CD4-positive, CD25-positive, alpha-beta regulatory T cell (primary cell): ENCODE measurements at regions not wholly inside any gene's neighbourhood (a gene's known extent, or its start where the extent isn't known, plus 50 kb on each side); places are given as distances from the start of the nearest gene placed in this dataset.
"Not testable (repeated sequence)": the region's sequence is repeated elsewhere in the genome, so short reads cannot be mapped to it uniquely, and the experiment has no call there.

Source experiments
- ATAC-seq, 2 donors: fragments of 150-1000 bp; cut with Tn5 transposase; one replicate each; pipeline ENCODE4 v1.10.0; 2021; ENCODE audit warnings: low read depth in 2 of 2, moderate number of reproducible peaks in 2 of 2, moderate library complexity in 1 of 2
- DNase-seq, 3 donors: peaks; one replicate each; pipeline versions ENCODE4 v3.0.0 to v3.0.0-alpha.2; 2012 to 2022; ENCODE audit warnings: mixed read lengths in 1 of 3
- H3K27ac ChIP-seq: one replicate; pipeline ENCODE4 v1.7.0; 2013; ENCODE audit warnings: mild to moderate bottlenecking, low read length; ENCODE audit not compliant: insufficient read depth, poor library complexity, severe bottlenecking
- H3K27me3 ChIP-seq: one replicate; pipeline ENCODE4 v1.7.0; 2013; ENCODE audit warnings: low read length; ENCODE audit not compliant: control insufficient read depth, insufficient read depth
- H3K36me3 ChIP-seq: one replicate; pipeline ENCODE4 v1.7.0; 2013; ENCODE audit warnings: mild to moderate bottlenecking, low read length, moderate library complexity; ENCODE audit not compliant: control insufficient read depth, insufficient read depth
- H3K4me1 ChIP-seq: 2 replicates; pipeline ENCODE4 v1.7.0; 2013; ENCODE audit warnings: mild to moderate bottlenecking, low read length; ENCODE audit not compliant: insufficient read depth, control insufficient read depth, poor library complexity, severe bottlenecking
- H3K4me3 ChIP-seq: one replicate; pipeline ENCODE4 v1.7.0; 2013; ENCODE audit warnings: low read depth, mild to moderate bottlenecking, low read length, moderate library complexity
- H3K9me3 ChIP-seq, 2 experiments: 1 replicate in 1 of 2; 2 replicates in 1 of 2; pipeline ENCODE4 v1.7.0; 2013; ENCODE audit warnings: low read length in 2 of 2, mild to moderate bottlenecking in 1 of 2, moderate library complexity in 1 of 2; ENCODE audit not compliant: control insufficient read depth in 2 of 2
- H3K27ac Mint-ChIP-seq, 3 donors: one replicate each; pipeline ENCODE4 v1.8.0; 2020 to 2022; ENCODE audit warnings: mild to moderate bottlenecking in 3 of 3, mixed read lengths in 3 of 3, moderate library complexity in 2 of 3
- H3K27me3 Mint-ChIP-seq: one replicate; pipeline ENCODE4 v1.8.0; 2022; ENCODE audit warnings: mild to moderate bottlenecking, mixed read lengths
- H3K36me3 Mint-ChIP-seq: one replicate; pipeline ENCODE4 v1.8.0; 2020; ENCODE audit warnings: mixed read lengths
- H3K4me1 Mint-ChIP-seq, 4 donors: one replicate each; pipeline ENCODE4 v1.8.0; 2020 to 2022; ENCODE audit warnings: mixed read lengths in 4 of 4, mild to moderate bottlenecking in 1 of 4
- H3K4me3 Mint-ChIP-seq, 4 donors: one replicate each; pipeline ENCODE4 v1.8.0; 2020 to 2022; ENCODE audit warnings: mild to moderate bottlenecking in 4 of 4, mixed read lengths in 4 of 4, moderate library complexity in 3 of 4
- H3K9me3 Mint-ChIP-seq, 7 donors: one replicate each; pipeline ENCODE4 v1.8.0; 2020 to 2022; ENCODE audit warnings: mixed read lengths in 7 of 7, mild to moderate bottlenecking in 3 of 7, moderate library complexity in 2 of 7

DNA sequence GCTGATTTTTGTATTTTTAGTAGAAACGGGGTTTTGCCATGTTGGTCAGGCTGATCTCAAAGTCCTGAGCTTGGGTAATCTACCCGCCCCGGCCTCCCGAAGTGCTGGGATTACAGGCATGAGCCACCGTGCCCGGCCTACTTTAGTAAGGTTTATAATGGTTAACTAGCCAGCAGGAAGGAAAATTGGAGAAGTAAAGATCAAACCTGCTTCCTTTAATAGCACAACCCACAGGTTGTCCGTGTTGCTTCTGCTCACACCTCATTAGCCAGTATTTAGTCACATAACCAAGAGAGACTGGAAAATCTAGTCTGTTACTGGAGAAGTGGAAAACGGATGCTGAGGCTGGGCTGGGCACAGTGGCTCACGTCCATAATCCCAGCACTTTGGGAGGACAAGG is 51.9 kb upstream of the TBL1XR1 start:
- DNase-seq (no peak), ATAC-seq (no peak)
- no peak overlapping the region for H3K4me3 Mint-ChIP-seq
- Histone ChIP-seq H3K4me1 (no peaks in the 10 kb centered on the region), H3K4me3 (no peak overlapping the region), H3K27ac (no peak overlapping the region), H3K9me3 (no peaks in the 10 kb centered on the region), H3K27me3 (no peaks in the 10 kb centered on the region), H3K36me3 (no peaks in the 10 kb centered on the region)
- H3K27me3 Mint-ChIP-seq = peaks cover 6% of the 10 kb centered on the region
- H3K27ac Mint-ChIP-seq = no peak overlapping the region
- H3K36me3 Mint-ChIP-seq = no peaks in the 10 kb centered on the region
- peaks cover 0 to 2% (median 0%) of the 10 kb centered on the region in 7 donors for H3K9me3 Mint-ChIP-seq
- H3K4me1 Mint-ChIP-seq = peaks cover 0 to 10% (median 3%) of the 10 kb centered on the region in 4 donors

DNA sequence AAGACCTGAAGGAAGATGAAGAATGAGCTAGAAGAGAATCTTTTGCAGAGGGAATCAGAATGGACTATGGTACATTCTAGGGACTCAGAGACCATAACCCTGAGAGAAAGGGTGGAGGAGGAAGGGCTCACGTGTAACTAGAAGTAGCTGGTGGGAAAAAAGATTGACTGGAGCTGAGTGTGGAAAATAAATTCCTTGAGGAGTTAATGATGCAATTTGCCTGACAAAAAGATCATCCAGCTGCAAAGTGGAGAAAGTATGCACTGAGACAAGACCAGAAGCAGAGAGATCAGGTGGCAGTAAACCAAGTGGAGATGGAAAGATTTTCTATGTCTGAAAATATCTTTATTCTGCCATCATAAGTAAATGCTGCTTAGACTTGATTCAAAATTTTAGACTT is 52.9 kb upstream of the TBL1XR1 start:
- H3K36me3 ChIP-seq = no peaks in the 10 kb centered on the region
- no peaks in the 10 kb centered on the region for H3K27me3 ChIP-seq
- ATAC-seq = no peak
- no peak overlapping the region for H3K27ac ChIP-seq
- Mint-ChIP-seq H3K4me1 (peaks cover 0 to 10% (median 3%) of the 10 kb centered on the region in 4 donors), H3K9me3 (peaks cover 0 to 2% (median 0%) of the 10 kb centered on the region in 7 donors), H3K36me3 (no peaks in the 10 kb centered on the region), H3K27me3 (peaks cover 6% of the 10 kb centered on the region), H3K4me3 (no peak overlapping the region), H3K27ac (peak overlapping the region in 1 of 3 donors; percentile 4)
- H3K4me1 ChIP-seq = no peaks in the 10 kb centered on the region
- no peaks in the 10 kb centered on the region for H3K9me3 ChIP-seq
- no peak overlapping the region for H3K4me3 ChIP-seq
- no peak for DNase-seq

DNA sequence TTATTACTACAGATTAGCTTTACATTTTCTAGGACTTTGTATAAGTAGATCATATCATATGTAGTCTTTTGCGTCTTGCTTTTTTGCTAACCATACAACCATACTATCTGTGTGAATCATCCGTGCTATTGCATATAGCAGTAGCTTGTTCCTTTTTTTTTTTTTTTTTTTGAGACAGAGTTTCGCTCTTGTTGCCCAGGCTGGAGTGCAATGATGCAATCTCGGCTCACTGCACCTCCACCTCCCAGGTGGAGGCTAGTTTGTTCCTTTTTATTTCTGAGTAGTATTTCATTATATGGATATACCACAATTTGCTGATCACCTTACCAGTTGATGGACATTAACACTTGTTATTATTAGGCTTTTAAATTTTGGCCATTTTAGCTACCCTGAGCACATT is 54.5 kb upstream of the TBL1XR1 start:
- Mint-ChIP-seq H3K9me3 (peaks cover 0 to 2% (median 0%) of the 10 kb centered on the region in 7 donors), H3K4me1 (peaks cover 0 to 9% (median 3%) of the 10 kb centered on the region in 4 donors), H3K27ac (no peak overlapping the region), H3K4me3 (no peak overlapping the region), H3K27me3 (peaks cover 6% of the 10 kb centered on the region), H3K36me3 (no peaks in the 10 kb centered on the region)
- no peak for ATAC-seq
- no peaks in the 10 kb centered on the region for H3K4me1 ChIP-seq
- H3K27me3 ChIP-seq = no peaks in the 10 kb centered on the region
- no peak for DNase-seq
- H3K36me3 ChIP-seq = no peaks in the 10 kb centered on the region
- no peak overlapping the region for H3K27ac ChIP-seq
- no peak overlapping the region for H3K4me3 ChIP-seq
- H3K9me3 ChIP-seq = no peaks in the 10 kb centered on the region

DNA sequence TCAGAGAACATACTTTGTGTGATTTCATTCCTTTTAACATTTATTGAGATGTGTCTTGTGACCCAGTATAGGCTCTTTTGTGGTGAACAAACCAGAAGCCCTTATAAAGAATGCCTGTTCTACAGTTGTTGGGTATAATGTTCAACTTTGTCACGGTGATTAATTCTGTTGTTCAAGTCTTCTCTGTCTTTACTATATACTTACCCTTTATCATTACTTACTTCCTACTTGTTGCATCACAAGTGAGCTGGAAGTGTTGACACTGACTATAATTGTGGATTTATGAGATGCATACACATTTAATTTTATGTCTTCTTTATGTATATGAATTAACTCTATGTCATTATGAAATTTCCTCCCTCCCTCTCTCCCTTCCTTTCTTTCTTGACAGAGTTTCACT is 59.7 kb upstream of the TBL1XR1 start:
- no peaks in the 10 kb centered on the region for H3K9me3 ChIP-seq
- no peak overlapping the region for H3K4me3 ChIP-seq
- H3K9me3 Mint-ChIP-seq = no peaks in the 10 kb centered on the region
- H3K27me3 Mint-ChIP-seq = no peaks in the 10 kb centered on the region
- DNase-seq (no peak), ATAC-seq (no peak)
- H3K36me3 Mint-ChIP-seq = no peaks in the 10 kb centered on the region
- H3K4me1 Mint-ChIP-seq = no peaks in the 10 kb centered on the region
- no peaks in the 10 kb centered on the region for H3K27me3 ChIP-seq
- no peak overlapping the region for H3K27ac Mint-ChIP-seq
- H3K36me3 ChIP-seq = no peaks in the 10 kb centered on the region
- H3K27ac ChIP-seq = no peak overlapping the region
- no peak overlapping the region for H3K4me3 Mint-ChIP-seq
- H3K4me1 ChIP-seq = no peaks in the 10 kb centered on the region

DNA sequence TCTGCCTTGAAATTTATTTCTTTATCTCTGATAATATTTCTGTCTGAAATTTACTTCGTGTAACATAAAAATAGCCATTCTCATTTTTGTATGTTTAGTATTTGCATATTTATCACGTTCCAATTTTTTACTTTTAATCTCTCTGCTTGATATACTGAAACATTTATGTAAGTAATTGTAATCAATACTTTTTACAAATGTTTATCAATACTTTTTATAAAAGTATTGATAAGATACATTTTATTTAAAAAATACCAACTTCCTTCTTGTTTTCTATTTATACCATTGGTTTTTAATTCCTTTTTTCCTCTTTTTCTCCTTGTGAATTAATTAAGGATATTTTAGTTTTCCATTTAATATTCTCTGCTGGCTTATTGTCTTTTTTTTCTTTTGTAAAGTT is 60.3 kb upstream of the TBL1XR1 start:
- Histone ChIP-seq H3K36me3 (no peaks in the 10 kb centered on the region), H3K27ac (no peak overlapping the region), H3K4me1 (no peaks in the 10 kb centered on the region), H3K27me3 (no peaks in the 10 kb centered on the region), H3K4me3 (no peak overlapping the region), H3K9me3 (no peaks in the 10 kb centered on the region)
- no peaks in the 10 kb centered on the region for H3K36me3 Mint-ChIP-seq
- no peaks in the 10 kb centered on the region for H3K9me3 Mint-ChIP-seq
- H3K4me3 Mint-ChIP-seq = no peak overlapping the region
- no peak overlapping the region for H3K27ac Mint-ChIP-seq
- H3K27me3 Mint-ChIP-seq = no peaks in the 10 kb centered on the region
- no peak for ATAC-seq
- H3K4me1 Mint-ChIP-seq = no peaks in the 10 kb centered on the region
- DNase-seq = no peak

DNA sequence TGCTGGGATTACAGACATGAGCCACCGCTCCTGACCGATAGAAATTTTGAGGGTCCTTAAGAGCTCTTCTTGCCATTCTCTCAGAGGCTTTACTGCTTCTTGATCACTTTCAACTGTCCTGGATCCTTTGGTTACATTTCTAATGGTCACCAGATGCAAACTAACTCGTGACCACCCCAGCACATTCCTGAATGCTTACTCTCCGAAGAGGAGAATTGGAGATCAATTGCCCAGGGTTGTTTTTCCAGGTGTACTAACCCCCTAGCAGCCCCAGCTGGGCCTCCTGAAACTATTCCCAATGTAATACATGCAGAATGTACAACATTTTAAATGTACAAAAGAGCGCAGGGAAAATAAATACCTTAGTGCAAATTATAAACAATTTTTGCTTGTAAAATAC is 65.1 kb upstream of the TBL1XR1 start:
- Histone ChIP-seq H3K4me1 (no peaks in the 10 kb centered on the region), H3K36me3 (no peaks in the 10 kb centered on the region), H3K9me3 (no peaks in the 10 kb centered on the region), H3K27ac (no peak overlapping the region), H3K27me3 (no peaks in the 10 kb centered on the region), H3K4me3 (no peak overlapping the region)
- no peaks in the 10 kb centered on the region for H3K9me3 Mint-ChIP-seq
- DNase-seq = no peak
- H3K36me3 Mint-ChIP-seq = no peaks in the 10 kb centered on the region
- H3K27me3 Mint-ChIP-seq = no peaks in the 10 kb centered on the region
- no peak overlapping the region for H3K4me3 Mint-ChIP-seq
- H3K27ac Mint-ChIP-seq = no peak overlapping the region
- H3K4me1 Mint-ChIP-seq = no peaks in the 10 kb centered on the region
- no peak for ATAC-seq

DNA sequence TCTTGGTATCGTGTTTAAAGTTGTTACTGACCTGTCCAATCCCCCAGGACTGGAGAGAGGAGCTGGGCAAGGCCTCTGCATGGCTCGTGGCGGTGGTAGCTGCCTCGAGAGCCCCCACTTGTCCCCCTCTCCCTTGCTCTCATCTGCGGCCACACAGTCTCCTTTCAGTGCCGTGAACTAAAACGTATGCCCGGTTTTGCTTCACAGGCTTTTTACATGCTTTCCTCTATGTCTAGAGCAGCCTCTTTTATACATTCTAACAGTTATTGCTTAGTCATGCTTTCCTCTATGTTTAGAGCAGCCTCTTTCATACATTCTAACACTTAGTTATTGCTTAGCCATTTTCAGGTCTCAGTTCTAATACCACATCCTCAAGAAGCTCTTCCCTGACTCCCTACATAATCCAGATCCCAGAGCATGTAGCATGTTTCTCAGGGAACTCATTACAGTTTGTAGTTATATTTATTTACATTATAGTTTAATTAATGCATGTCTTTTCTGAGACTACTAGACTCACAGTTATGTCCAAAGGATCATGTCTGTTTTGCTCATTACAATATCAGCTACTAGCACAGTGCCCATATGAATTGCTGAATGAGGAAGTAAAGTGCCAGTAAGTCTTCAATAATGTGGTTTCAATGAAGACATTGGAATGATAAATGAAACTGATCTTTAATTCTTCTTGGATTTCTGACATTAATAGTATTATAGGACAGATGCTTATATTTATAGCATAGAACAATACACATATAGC is 66.5 kb upstream of the TBL1XR1 start:
- Histone ChIP-seq H3K36me3 (no peaks in the 10 kb centered on the region), H3K9me3 (no peaks in the 10 kb centered on the region), H3K4me1 (no peaks in the 10 kb centered on the region), H3K27me3 (no peaks in the 10 kb centered on the region), H3K27ac (no peak overlapping the region), H3K4me3 (no peak overlapping the region)
- Mint-ChIP-seq H3K36me3 (no peaks in the 10 kb centered on the region), H3K4me1 (peaks cover 0 to 2% (median 0%) of the 10 kb centered on the region in 4 donors), H3K27ac (peak overlapping the region in 1 of 3 donors; percentile 1), H3K4me3 (peak overlapping the region in 1 of 4 donors; percentile 5), H3K27me3 (no peaks in the 10 kb centered on the region), H3K9me3 (no peaks in the 10 kb centered on the region)
- no peak for ATAC-seq
- no peak for DNase-seq

DNA sequence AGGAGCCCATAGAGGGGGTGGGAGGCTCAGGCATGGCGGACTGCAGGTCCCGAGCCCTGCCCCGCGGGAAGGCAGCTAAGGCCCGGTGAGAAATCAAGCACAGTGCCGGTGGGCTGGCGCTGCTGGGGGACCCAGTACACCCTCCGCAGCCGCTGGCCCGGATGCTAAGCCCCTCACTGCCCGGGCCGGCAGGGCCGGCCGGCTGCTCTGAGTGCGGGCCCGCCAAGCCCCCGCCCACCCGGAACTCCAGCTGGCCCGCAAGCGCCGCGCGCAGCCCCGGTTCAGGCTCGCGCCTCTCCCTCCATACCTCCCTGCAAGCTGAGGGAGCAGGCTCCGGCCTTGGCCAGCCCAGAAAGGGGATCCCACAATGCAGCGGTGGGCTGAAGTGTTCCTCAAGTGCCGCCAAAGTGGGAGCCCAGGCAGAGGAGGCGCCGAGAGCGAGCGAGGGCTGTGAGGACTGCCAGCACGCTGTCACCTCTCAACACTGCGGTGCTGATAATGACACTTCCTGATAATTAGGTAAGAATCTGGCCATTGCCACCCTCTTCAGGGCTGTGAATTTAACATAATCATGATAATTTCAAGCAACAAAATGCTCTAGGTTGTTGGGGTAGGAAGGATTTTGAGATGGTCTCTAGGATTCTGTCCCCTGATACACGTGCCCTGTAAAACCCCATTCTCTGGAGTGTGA is 74.7 kb upstream of the TBL1XR1 start:
- H3K4me3 ChIP-seq, DNase-seq, H3K27ac ChIP-seq, H3K36me3 Mint-ChIP-seq, ATAC-seq, H3K4me1 Mint-ChIP-seq, H3K27ac Mint-ChIP-seq, H3K9me3 Mint-ChIP-seq, H3K27me3 ChIP-seq, H3K36me3 ChIP-seq, H3K27me3 Mint-ChIP-seq, H3K4me3 Mint-ChIP-seq, H3K4me1 ChIP-seq, H3K9me3 ChIP-seq: not testable (repeated sequence)
